ENCODE measurements at regions not wholly inside any gene's neighbourhood (a gene's known extent, or its start where the extent isn't known, plus 50 kb on each side); places are given as distances from the start of the nearest gene placed in this dataset.
A peak's percentile ranks its signal among the peaks of the same experiment; 100 is the strongest.

DNA sequence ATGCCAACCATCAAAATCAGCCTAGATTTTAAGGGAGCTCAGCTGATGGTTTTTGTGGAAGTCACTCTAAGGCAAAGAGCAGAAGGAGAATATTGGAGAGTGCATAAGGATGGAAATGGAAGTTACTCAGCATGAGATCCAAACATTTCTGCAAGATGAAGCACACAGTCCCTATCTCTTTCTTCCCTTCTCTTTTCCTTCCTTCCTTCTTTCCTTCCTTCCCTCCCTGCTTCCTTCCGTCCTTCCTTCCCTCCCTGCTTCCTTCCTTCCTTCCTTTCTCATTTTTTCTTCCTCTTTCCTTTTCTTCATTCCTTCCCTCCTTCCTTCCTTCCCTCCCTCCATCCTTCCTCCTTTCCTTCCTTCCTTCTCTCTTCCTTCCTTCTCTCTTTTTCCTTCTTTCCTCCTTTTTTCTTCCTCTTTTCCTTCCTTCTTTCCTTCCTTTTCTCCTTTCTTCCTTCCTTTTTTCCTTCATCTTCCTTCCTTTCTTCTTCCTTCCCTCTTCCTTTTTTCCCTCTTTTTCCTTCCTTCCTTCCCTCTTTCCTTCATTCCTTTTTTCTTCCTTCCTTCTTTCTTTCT, 727.9 kb upstream of the CDH2 start:
- Histone ChIP-seq H4K20me1 (ENCODE audit: insufficient read depth, low read length) (no peaks in the 10 kb centered on the region), H3K4me2 (ENCODE audit: insufficient read depth, low read length) (peak overlapping the region; percentile 35; the same call in 1 of the 2 replicates), H3K27me3 (ENCODE audit: insufficient read depth, low read length, poor library complexity) (no peaks in the 10 kb centered on the region), H3K79me2 (ENCODE audit: insufficient read depth, low read length) (no peaks in the 10 kb centered on the region), H3K9ac (ENCODE audit: low read depth, low read length) (no peak overlapping the region), H2AFZ (ENCODE audit: low read depth, low read length) (no peak overlapping the region), H3K36me3 (ENCODE audit: insufficient read depth, low read length) (no peaks in the 10 kb centered on the region), H3K27ac (ENCODE audit: low read length) (0 out of 2 replicates have a peak overlapping the region, but pooled peaks have one; percentile 30), H3K4me1 (ENCODE audit: insufficient read depth, low read length) (peaks cover 23% of the 10 kb centered on the region), H3K4me3 (ENCODE audit: low read depth in 1 of 2, low read length in 2 of 2) (no peak overlapping the region), H3K9me3 (ENCODE audit: insufficient read depth, low read length, severe bottlenecking) (no peaks in the 10 kb centered on the region)
- TF ChIP-seq, protein P1, sequence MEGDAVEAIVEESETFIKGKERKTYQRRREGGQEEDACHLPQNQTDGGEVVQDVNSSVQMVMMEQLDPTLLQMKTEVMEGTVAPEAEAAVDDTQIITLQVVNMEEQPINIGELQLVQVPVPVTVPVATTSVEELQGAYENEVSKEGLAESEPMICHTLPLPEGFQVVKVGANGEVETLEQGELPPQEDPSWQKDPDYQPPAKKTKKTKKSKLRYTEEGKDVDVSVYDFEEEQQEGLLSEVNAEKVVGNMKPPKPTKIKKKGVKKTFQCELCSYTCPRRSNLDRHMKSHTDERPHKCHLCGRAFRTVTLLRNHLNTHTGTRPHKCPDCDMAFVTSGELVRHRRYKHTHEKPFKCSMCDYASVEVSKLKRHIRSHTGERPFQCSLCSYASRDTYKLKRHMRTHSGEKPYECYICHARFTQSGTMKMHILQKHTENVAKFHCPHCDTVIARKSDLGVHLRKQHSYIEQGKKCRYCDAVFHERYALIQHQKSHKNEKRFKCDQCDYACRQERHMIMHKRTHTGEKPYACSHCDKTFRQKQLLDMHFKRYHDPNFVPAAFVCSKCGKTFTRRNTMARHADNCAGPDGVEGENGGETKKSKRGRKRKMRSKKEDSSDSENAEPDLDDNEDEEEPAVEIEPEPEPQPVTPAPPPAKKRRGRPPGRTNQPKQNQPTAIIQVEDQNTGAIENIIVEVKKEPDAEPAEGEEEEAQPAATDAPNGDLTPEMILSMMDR (IDR thresholded peaks at IDR 0.05; ENCODE audit: borderline replicate concordance, extremely low read depth, low read length, poor library complexity, severe bottlenecking) = no peak
- no peak for TF ChIP-seq EZH2 (IDR thresholded peaks at IDR 0.05; ENCODE audit: borderline replicate concordance, low read depth, low read length, severe bottlenecking)
- DNase-seq (no peak), ATAC-seq (ENCODE audit: insufficient read depth, low read depth) (no peak)

DNA sequence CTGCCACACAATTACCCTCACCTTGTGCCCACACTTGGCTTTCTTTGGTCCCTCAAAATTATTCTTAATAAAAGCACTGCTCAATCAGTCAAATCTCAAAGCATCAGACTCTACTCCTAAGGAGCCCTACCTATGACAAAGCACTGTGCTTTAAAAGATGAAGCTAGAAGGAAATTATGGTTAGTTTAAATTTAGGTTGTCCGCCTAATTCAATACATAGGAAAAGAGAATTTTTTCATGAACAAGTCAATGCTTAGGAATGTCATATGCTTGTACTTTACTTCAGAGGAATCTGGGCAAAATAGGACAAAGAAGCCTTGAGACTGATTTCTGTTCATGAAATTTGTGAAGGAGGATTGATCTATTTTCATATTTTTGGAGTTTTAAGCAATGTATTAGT, 726.4 kb upstream of the CDH2 start:
- H3K4me3 ChIP-seq (ENCODE audit: low read depth in 1 of 2, low read length in 2 of 2) = no peak overlapping the region
- H3K9me3 ChIP-seq (ENCODE audit: insufficient read depth, low read length, severe bottlenecking) = no peaks in the 10 kb centered on the region
- ATAC-seq (ENCODE audit: insufficient read depth, low read depth) = no peak
- no peak overlapping the region for H3K9ac ChIP-seq (ENCODE audit: low read depth, low read length)
- no peaks in the 10 kb centered on the region for H3K79me2 ChIP-seq (ENCODE audit: insufficient read depth, low read length)
- TF ChIP-seq, protein P1 (IDR thresholded peaks at IDR 0.05; ENCODE audit: borderline replicate concordance, extremely low read depth, low read length, poor library complexity, severe bottlenecking) = no peak
- no peak for TF ChIP-seq EZH2 (IDR thresholded peaks at IDR 0.05; ENCODE audit: borderline replicate concordance, low read depth, low read length, severe bottlenecking)
- H3K27ac ChIP-seq (ENCODE audit: low read length) = no peak overlapping the region
- peaks cover 28% of the 10 kb centered on the region for H3K4me1 ChIP-seq (ENCODE audit: insufficient read depth, low read length)
- H3K27me3 ChIP-seq (ENCODE audit: insufficient read depth, low read length, poor library complexity) = no peaks in the 10 kb centered on the region
- H2AFZ ChIP-seq (ENCODE audit: low read depth, low read length) = no peak overlapping the region
- no peak overlapping the region for H3K4me2 ChIP-seq (ENCODE audit: insufficient read depth, low read length)
- no peaks in the 10 kb centered on the region for H3K36me3 ChIP-seq (ENCODE audit: insufficient read depth, low read length)
- H4K20me1 ChIP-seq (ENCODE audit: insufficient read depth, low read length) = no peaks in the 10 kb centered on the region
- DNase-seq = no peak

DNA sequence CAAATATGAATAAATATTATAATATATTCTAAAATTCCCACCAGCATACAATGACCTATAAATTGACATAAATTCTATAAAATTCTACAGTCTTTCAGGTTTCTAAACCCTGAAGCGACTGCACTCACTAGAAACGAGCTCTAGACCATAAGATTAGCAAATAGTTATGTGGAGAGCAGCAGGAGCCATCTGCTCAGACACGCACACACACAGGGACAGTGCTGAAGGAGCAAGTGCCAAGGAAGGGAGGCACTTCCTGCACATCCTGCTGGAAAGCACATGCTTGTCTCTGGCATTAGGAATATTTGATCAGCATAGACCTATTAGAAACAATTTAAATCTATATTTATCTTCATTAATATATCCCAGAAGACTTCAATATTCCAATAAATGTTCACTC, 713.9 kb upstream of the CDH2 start:
- H3K27ac ChIP-seq (ENCODE audit: low read length) = no peak overlapping the region
- no peak for TF ChIP-seq EZH2 (IDR thresholded peaks at IDR 0.05; ENCODE audit: borderline replicate concordance, low read depth, low read length, severe bottlenecking)
- TF ChIP-seq, protein P1 (IDR thresholded peaks at IDR 0.05; ENCODE audit: borderline replicate concordance, extremely low read depth, low read length, poor library complexity, severe bottlenecking) = no peak
- ATAC-seq (ENCODE audit: insufficient read depth, low read depth) (no peak), DNase-seq (no peak)
- H3K9ac ChIP-seq (ENCODE audit: low read depth, low read length) = no peak overlapping the region
- H3K4me2 ChIP-seq (ENCODE audit: insufficient read depth, low read length) = no peak overlapping the region
- no peaks in the 10 kb centered on the region for H3K9me3 ChIP-seq (ENCODE audit: insufficient read depth, low read length, severe bottlenecking)
- no peak overlapping the region for H3K4me3 ChIP-seq (ENCODE audit: low read depth in 1 of 2, low read length in 2 of 2)
- no peaks in the 10 kb centered on the region for H3K79me2 ChIP-seq (ENCODE audit: insufficient read depth, low read length)
- no peaks in the 10 kb centered on the region for H4K20me1 ChIP-seq (ENCODE audit: insufficient read depth, low read length)
- H3K36me3 ChIP-seq (ENCODE audit: insufficient read depth, low read length) = no peaks in the 10 kb centered on the region
- no peak overlapping the region; the same call in 1 of the 2 replicates for H2AFZ ChIP-seq (ENCODE audit: low read depth, low read length)
- no peaks in the 10 kb centered on the region for H3K27me3 ChIP-seq (ENCODE audit: insufficient read depth, low read length, poor library complexity)
- peaks cover 4% of the 10 kb centered on the region for H3K4me1 ChIP-seq (ENCODE audit: insufficient read depth, low read length)
